ENCODE measurements at regions not wholly inside any gene's neighbourhood (a gene's known extent, or its start where the extent isn't known, plus 50 kb on each side); places are given as distances from the start of the nearest gene placed in this dataset.

DNA sequence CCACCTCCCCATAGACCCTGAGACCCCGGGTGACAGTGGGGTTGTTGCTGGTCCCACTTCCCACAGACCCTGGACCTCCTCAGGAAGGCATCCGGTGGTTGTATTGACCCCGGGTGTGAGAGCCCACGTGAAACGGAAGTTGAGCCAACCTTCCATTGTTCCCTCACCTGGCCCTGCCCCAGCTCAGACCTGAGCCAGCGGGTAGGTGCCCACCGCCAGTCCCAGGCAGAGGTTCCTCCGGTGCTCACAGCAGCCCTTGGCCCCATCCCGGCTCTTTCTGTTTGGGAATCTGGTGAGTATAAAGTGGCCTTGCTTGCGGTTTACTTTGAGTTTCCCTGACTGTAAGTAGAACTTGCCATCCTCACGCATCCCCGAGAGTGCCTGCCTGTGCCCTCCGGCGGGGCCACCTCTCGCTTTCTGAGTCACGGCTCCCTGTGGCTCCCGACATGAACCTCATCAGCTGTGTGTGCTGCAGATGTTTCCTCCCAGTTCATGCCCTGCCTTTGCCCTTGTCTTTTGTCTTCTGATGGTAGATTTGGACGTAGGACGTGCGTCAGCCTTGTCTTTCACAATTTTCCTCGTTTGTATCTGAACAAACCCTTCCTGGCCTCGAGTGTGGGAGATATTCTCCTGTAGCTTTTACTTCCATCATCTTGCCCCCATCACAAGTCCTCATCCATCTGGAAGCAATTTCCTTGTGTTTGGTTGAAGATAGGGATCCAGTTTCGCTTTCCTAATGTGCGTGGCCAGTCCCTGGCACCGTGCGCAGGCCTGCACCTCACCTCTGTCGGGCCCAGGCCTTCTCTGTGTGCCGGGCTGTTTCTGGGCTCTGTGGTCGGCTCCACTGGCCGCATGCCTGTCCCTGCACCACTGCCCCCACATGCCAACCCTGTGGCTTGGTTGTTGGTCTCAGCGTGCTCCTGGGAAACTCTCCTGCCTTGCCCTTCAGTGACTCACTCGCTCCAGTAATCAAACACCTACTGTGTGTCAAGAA is 76.0 kb downstream of the METRNL start:
- no TSS peak for BruUV-seq (replicated peaks)
- Histone ChIP-seq H3K36me3 (ENCODE audit: control insufficient read depth in 1 of 2, insufficient read depth in 2 of 2, low read length in 2 of 2) (no peaks in the 10 kb centered on the region), H3K79me2 (ENCODE audit: insufficient read depth, low read length) (no peaks in the 10 kb centered on the region), H3K9me2 (ENCODE audit: insufficient read depth) (no peaks in the 10 kb centered on the region), H3K4me2 (ENCODE audit: low read length) (no peak overlapping the region), H3K9me3 (ENCODE audit: control insufficient read depth in 1 of 2, insufficient read depth in 1 of 2, low read depth in 1 of 2, low read length in 2 of 2) (no peaks in the 10 kb centered on the region), H3K9ac (ENCODE audit: low read length) (no peak overlapping the region), H4K20me1 (ENCODE audit: insufficient read depth) (no peaks in the 10 kb centered on the region), H3K4me1 (ENCODE audit: control insufficient read depth in 1 of 2, insufficient read depth in 2 of 2, low read length in 2 of 2) (0 out of 4 replicates have a peak, but pooled peaks cover 0 to 5% of the 10 kb centered on the region in 2 experiments), H3K4me3 (replicated peaks in 1 of 2; ENCODE audit: low read depth in 1 of 2, low read length in 2 of 2) (no peak overlapping the region), H3K27me3 (ENCODE audit: insufficient read depth, low read length) (no peaks in the 10 kb centered on the region), H2AFZ (ENCODE audit: low read depth, low read length, poor library complexity, severe bottlenecking) (no peak overlapping the region), H3K27ac (ENCODE audit: low read depth, low read length) (no peak overlapping the region)
- no peak for TF ChIP-seq SRF (IDR thresholded peaks at IDR 0.05; ENCODE audit: low read depth)
- ChIA-PET POLR2A (no interaction called here), RAD21 (ENCODE audit: low non-redundant PET in 1 of 2, low total read pairs in 2 of 2, uncharacterized antibody in 2 of 2, unreplicated experiment in 2 of 2) (no interaction called here), CTCF (no interaction called here)
- intact Hi-C loops (cut with micrococcal nuclease), result no loop called here
- ATAC-seq (no peak), DNase-seq (ENCODE audit: low read depth, low spot score) (no peak)

DNA sequence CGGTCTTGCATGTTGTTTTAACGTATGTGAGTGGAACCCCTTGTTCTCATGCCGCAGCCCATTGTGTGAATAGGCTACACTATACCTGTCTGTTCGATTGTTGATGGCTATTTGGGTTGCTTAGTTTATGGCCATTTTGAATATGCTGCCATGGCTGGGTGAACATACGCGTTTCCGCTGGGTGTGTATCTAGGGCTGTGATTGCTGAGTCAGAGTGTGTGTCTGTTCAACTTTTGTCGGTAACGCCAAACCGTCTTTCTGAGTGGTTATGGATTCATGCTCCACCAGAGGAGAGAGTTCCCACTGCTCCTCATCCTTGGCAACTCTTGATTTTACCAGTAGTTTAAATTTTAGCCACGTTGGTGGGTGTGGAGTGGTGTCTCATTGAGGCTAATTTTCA is 77.0 kb downstream of the METRNL start:
- no peak overlapping the region for H2AFZ ChIP-seq (ENCODE audit: low read depth, low read length, poor library complexity, severe bottlenecking)
- POLR2A ChIA-PET, result no interaction called here
- intact Hi-C loops (cut with micrococcal nuclease), result no loop called here
- H3K4me3 ChIP-seq (replicated peaks in 1 of 2; ENCODE audit: low read depth in 1 of 2, low read length in 2 of 2), result no peak overlapping the region
- RAD21 ChIA-PET (ENCODE audit: low non-redundant PET in 1 of 2, low total read pairs in 2 of 2, uncharacterized antibody in 2 of 2, unreplicated experiment in 2 of 2), result no interaction called here
- H3K36me3 ChIP-seq (ENCODE audit: control insufficient read depth in 1 of 2, insufficient read depth in 2 of 2, low read length in 2 of 2), result no peaks in the 10 kb centered on the region
- no TSS peak for BruUV-seq (replicated peaks)
- H3K9me3 ChIP-seq (ENCODE audit: control insufficient read depth in 1 of 2, insufficient read depth in 1 of 2, low read depth in 1 of 2, low read length in 2 of 2), result no peaks in the 10 kb centered on the region
- no peak for TF ChIP-seq CBX3 (IDR thresholded peaks at IDR 0.05; ENCODE audit: low read depth)
- TF ChIP-seq, protein P1, sequence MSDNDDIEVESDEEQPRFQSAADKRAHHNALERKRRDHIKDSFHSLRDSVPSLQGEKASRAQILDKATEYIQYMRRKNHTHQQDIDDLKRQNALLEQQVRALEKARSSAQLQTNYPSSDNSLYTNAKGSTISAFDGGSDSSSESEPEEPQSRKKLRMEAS (IDR thresholded peaks at IDR 0.05), result no peak
- no peak for DNase-seq (ENCODE audit: low read depth, low spot score)
- no peak overlapping the region for H3K9ac ChIP-seq (ENCODE audit: low read length)
- no peaks in the 10 kb centered on the region for H3K9me2 ChIP-seq (ENCODE audit: insufficient read depth)
- no peaks in the 10 kb centered on the region for H3K27me3 ChIP-seq (ENCODE audit: insufficient read depth, low read length)
- ATAC-seq, result no peak
- CTCF ChIA-PET, result no interaction called here
- 0 out of 4 replicates have a peak, but pooled peaks cover 0 to 5% of the 10 kb centered on the region in 2 experiments for H3K4me1 ChIP-seq (ENCODE audit: control insufficient read depth in 1 of 2, insufficient read depth in 2 of 2, low read length in 2 of 2)
- H3K27ac ChIP-seq (ENCODE audit: low read depth, low read length), result no peak overlapping the region
- no peaks in the 10 kb centered on the region for H4K20me1 ChIP-seq (ENCODE audit: insufficient read depth)
- no peaks in the 10 kb centered on the region for H3K79me2 ChIP-seq (ENCODE audit: insufficient read depth, low read length)
- H3K4me2 ChIP-seq (ENCODE audit: low read length), result no peak overlapping the region
